GM12873 (cell line): ENCODE measurements at regions not wholly inside any gene's neighbourhood (a gene's known extent, or its start where the extent isn't known, plus 50 kb on each side); places are given as distances from the start of the nearest gene placed in this dataset.

Source experiments
- CTCF ChIP-seq: IDR thresholded peaks from 2 replicates; pipeline ENCODE4 v1.5.1; 2012; ENCODE audit warnings: low read depth, mild to moderate bottlenecking, moderate library complexity, low read length, control low read depth; ENCODE audit not compliant: insufficient read depth; ENCODE audit errors: missing control alignments

- no peak for TF ChIP-seq CTCF
Measured at GRCh38 chr5:3393920-3394597, 201.6 kb upstream of the IRX1 start.

- TF ChIP-seq CTCF, result no peak
Measured at GRCh38 chr5:3393122-3393919, 202.3 kb upstream of the IRX1 start.

- no peak for TF ChIP-seq CTCF
Measured at GRCh38 chr5:3392306-3392939, 203.2 kb upstream of the IRX1 start.

- TF ChIP-seq CTCF, result no peak
Measured at GRCh38 chr5:3391210-3391609, 204.4 kb upstream of the IRX1 start.

- TF ChIP-seq CTCF, result no peak
Measured at GRCh38 chr5:3389471-3390026, 206.1 kb upstream of the IRX1 start.

GRCh38 chr5:3386637-3387036 is 209.0 kb upstream of the IRX1 start:
- TF ChIP-seq CTCF, result no peak

GRCh38 chr5:3385991-3386519 is 209.6 kb upstream of the IRX1 start:
- TF ChIP-seq CTCF, result no peak
